ENCODE measurements at regions not wholly inside any gene's neighbourhood (a gene's known extent, or its start where the extent isn't known, plus 50 kb on each side); places are given as distances from the start of the nearest gene placed in this dataset.
A peak's percentile ranks its signal among the peaks of the same experiment; 100 is the strongest.

GRCh38 chr19:23855676-23856075 is 59.0 kb upstream of the ZNF726 start:
- no peaks in the 10 kb centered on the region for H3K4me1 ChIP-seq (ENCODE audit: control insufficient read depth, insufficient read depth, low read length)
- no peak for DNase-seq (ENCODE audit: low read depth in 4 of 6, low spot score in 6 of 6)
- peaks cover 2% of the 10 kb centered on the region for H3K9me3 ChIP-seq (ENCODE audit: control insufficient read depth, insufficient read depth, low read length)
- 62% methylated on average over 4 of the region's 4 CpGs for WGBS (ENCODE audit: insufficient coverage)
- no peak overlapping the region for H3K4me3 ChIP-seq (ENCODE audit: low read depth, low read length)
- H3K27ac ChIP-seq (ENCODE audit: low read depth, low read length), result no peak overlapping the region
- no peaks in the 10 kb centered on the region for H3K36me3 ChIP-seq (ENCODE audit: control insufficient read depth, insufficient read depth, low read length)
- no peaks in the 10 kb centered on the region for H3K27me3 ChIP-seq (ENCODE audit: control insufficient read depth, insufficient read depth, low read length)

- H3K36me3 ChIP-seq (ENCODE audit: control insufficient read depth, insufficient read depth, low read length), result no peaks in the 10 kb centered on the region
- WGBS (ENCODE audit: insufficient coverage), result 89% methylated on average over 1 of the region's 5 CpGs
- no peak overlapping the region for H3K27ac ChIP-seq (ENCODE audit: low read depth, low read length)
These were observed 62.7 kb upstream of the ZNF726 start for GRCh38 chr19:23851966-23852365.

GRCh38 chr19:23832717-23833327 is 74.1 kb upstream of the ZNF681 start:
- H3K27ac ChIP-seq (ENCODE audit: low read depth, low read length), result no peak overlapping the region
- H3K4me3 ChIP-seq (ENCODE audit: low read depth, low read length), result no peak overlapping the region
- no peaks in the 10 kb centered on the region for H3K4me1 ChIP-seq (ENCODE audit: control insufficient read depth, insufficient read depth, low read length)
- H3K36me3 ChIP-seq (ENCODE audit: control insufficient read depth, insufficient read depth, low read length), result no peaks in the 10 kb centered on the region
- peaks cover 9% of the 10 kb centered on the region for H3K9me3 ChIP-seq (ENCODE audit: control insufficient read depth, insufficient read depth, low read length)
- H3K27me3 ChIP-seq (ENCODE audit: control insufficient read depth, insufficient read depth, low read length), result no peaks in the 10 kb centered on the region
- no CpG with 5 or more reads among the region's 2 CpGs for WGBS (ENCODE audit: insufficient coverage)
- DNase-seq (ENCODE audit: low read depth in 4 of 6, low spot score in 6 of 6), result no peak

More at GRCh38 chr19:23851966-23852365, 62.7 kb upstream of the ZNF726 start:
- Histone ChIP-seq H3K9me3 (ENCODE audit: control insufficient read depth, insufficient read depth, low read length) (peaks cover 4% of the 10 kb centered on the region), H3K4me1 (ENCODE audit: control insufficient read depth, insufficient read depth, low read length) (no peaks in the 10 kb centered on the region), H3K4me3 (ENCODE audit: low read depth, low read length) (no peak overlapping the region), H3K27me3 (ENCODE audit: control insufficient read depth, insufficient read depth, low read length) (no peaks in the 10 kb centered on the region)
- no peak for DNase-seq (ENCODE audit: low read depth in 4 of 6, low spot score in 6 of 6)

- no peak for DNase-seq (ENCODE audit: low read depth in 4 of 6, low spot score in 6 of 6)
- Histone ChIP-seq H3K27me3 (ENCODE audit: control insufficient read depth, insufficient read depth, low read length) (no peaks in the 10 kb centered on the region), H3K4me1 (ENCODE audit: control insufficient read depth, insufficient read depth, low read length) (no peaks in the 10 kb centered on the region), H3K27ac (ENCODE audit: low read depth, low read length) (no peak overlapping the region), H3K36me3 (ENCODE audit: control insufficient read depth, insufficient read depth, low read length) (no peaks in the 10 kb centered on the region), H3K4me3 (ENCODE audit: low read depth, low read length) (no peak overlapping the region), H3K9me3 (ENCODE audit: control insufficient read depth, insufficient read depth, low read length) (peaks cover 14% of the 10 kb centered on the region)
- 77% methylated on average over 2 of the region's 2 CpGs for WGBS (ENCODE audit: insufficient coverage)
These were observed 65.3 kb upstream of the ZNF681 start for GRCh38 chr19:23823952-23824389.

GRCh38 chr19:23822735-23823134 is 64.0 kb upstream of the ZNF681 start:
- Histone ChIP-seq H3K27ac (ENCODE audit: low read depth, low read length) (no peak overlapping the region), H3K36me3 (ENCODE audit: control insufficient read depth, insufficient read depth, low read length) (no peaks in the 10 kb centered on the region), H3K4me1 (ENCODE audit: control insufficient read depth, insufficient read depth, low read length) (no peaks in the 10 kb centered on the region), H3K9me3 (ENCODE audit: control insufficient read depth, insufficient read depth, low read length) (peaks cover 13% of the 10 kb centered on the region), H3K4me3 (ENCODE audit: low read depth, low read length) (no peak overlapping the region), H3K27me3 (ENCODE audit: control insufficient read depth, insufficient read depth, low read length) (no peaks in the 10 kb centered on the region)
- no peak for DNase-seq (ENCODE audit: low read depth in 4 of 6, low spot score in 6 of 6)
- 100% methylated on average over 1 of the region's 1 CpG for WGBS (ENCODE audit: insufficient coverage)

- no peaks in the 10 kb centered on the region for H3K36me3 ChIP-seq (ENCODE audit: control insufficient read depth, insufficient read depth, low read length)
- no peak overlapping the region for H3K4me3 ChIP-seq (ENCODE audit: low read depth, low read length)
- peak in 1 of 6 donors; percentile 3 for DNase-seq (ENCODE audit: low read depth in 4 of 6, low spot score in 6 of 6)
- WGBS (ENCODE audit: insufficient coverage), result 77% methylated on average over 3 of the region's 4 CpGs
- H3K4me1 ChIP-seq (ENCODE audit: control insufficient read depth, insufficient read depth, low read length), result no peaks in the 10 kb centered on the region
- no peaks in the 10 kb centered on the region for H3K27me3 ChIP-seq (ENCODE audit: control insufficient read depth, insufficient read depth, low read length)
- H3K27ac ChIP-seq (ENCODE audit: low read depth, low read length), result no peak overlapping the region
- H3K9me3 ChIP-seq (ENCODE audit: control insufficient read depth, insufficient read depth, low read length), result peaks cover 4% of the 10 kb centered on the region
These were observed 58.8 kb upstream of the ZNF681 start for GRCh38 chr19:23817519-23817918.

- H3K9me3 ChIP-seq (ENCODE audit: control insufficient read depth, insufficient read depth, low read length), result no peaks in the 10 kb centered on the region
- no peaks in the 10 kb centered on the region for H3K4me1 ChIP-seq (ENCODE audit: control insufficient read depth, insufficient read depth, low read length)
- no peak overlapping the region for H3K4me3 ChIP-seq (ENCODE audit: low read depth, low read length)
- no peaks in the 10 kb centered on the region for H3K27me3 ChIP-seq (ENCODE audit: control insufficient read depth, insufficient read depth, low read length)
- H3K36me3 ChIP-seq (ENCODE audit: control insufficient read depth, insufficient read depth, low read length), result no peaks in the 10 kb centered on the region
- no peak overlapping the region for H3K27ac ChIP-seq (ENCODE audit: low read depth, low read length)
- WGBS (ENCODE audit: insufficient coverage), result 61% methylated on average over 3 of the region's 3 CpGs
- DNase-seq (ENCODE audit: low read depth in 4 of 6, low spot score in 6 of 6), result no peak
These were observed 51.8 kb upstream of the ZNF681 start for GRCh38 chr19:23810496-23810895.
